AG10803 (cell line): ENCODE measurements at regions not wholly inside any gene's neighbourhood (a gene's known extent, or its start where the extent isn't known, plus 50 kb on each side); places are given as distances from the start of the nearest gene placed in this dataset.
"Not testable (repeated sequence)": the region's sequence is repeated elsewhere in the genome, so short reads cannot be mapped to it uniquely, and the experiment has no call there.

ENCODE experiments used
- DNase-seq: peaks from one replicate; pipeline ENCODE4 v3.0.0; 2010; ENCODE audit warnings: low read depth
- H3K4me3 ChIP-seq: 2 replicates; pipeline ENCODE4 v1.5.1; 2011; ENCODE audit warnings: mild to moderate bottlenecking, low read length, control low read depth
- TF ChIP-seq, protein P1 (sequence below): conservative IDR thresholded peaks from 2 replicates; pipeline ENCODE4 v1.5.1; 2011; ENCODE audit warnings: mild to moderate bottlenecking, low read length, control low read depth, inconsistent platforms

DNA sequence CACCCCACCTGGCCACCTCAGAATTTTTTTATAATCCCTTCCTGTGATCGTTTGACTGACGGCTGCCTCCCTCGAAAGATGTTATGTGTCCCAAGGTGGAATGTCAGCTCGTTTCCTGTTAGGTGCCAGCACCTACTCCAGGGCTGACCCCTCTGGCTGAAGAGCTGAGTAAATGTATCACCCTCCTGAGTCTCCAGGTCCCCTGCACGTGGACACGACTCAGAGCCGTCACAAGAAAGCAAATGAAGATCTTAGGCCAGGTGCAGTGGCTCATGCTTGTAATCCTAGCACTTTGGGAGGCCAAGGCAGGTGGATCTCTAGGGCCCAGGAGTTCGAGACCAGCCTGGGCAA lies 273.2 kb downstream of the C16orf95 start:
- no peak overlapping the region for H3K4me3 ChIP-seq
- DNase-seq: no peak
- TF ChIP-seq, protein P1, sequence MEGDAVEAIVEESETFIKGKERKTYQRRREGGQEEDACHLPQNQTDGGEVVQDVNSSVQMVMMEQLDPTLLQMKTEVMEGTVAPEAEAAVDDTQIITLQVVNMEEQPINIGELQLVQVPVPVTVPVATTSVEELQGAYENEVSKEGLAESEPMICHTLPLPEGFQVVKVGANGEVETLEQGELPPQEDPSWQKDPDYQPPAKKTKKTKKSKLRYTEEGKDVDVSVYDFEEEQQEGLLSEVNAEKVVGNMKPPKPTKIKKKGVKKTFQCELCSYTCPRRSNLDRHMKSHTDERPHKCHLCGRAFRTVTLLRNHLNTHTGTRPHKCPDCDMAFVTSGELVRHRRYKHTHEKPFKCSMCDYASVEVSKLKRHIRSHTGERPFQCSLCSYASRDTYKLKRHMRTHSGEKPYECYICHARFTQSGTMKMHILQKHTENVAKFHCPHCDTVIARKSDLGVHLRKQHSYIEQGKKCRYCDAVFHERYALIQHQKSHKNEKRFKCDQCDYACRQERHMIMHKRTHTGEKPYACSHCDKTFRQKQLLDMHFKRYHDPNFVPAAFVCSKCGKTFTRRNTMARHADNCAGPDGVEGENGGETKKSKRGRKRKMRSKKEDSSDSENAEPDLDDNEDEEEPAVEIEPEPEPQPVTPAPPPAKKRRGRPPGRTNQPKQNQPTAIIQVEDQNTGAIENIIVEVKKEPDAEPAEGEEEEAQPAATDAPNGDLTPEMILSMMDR: no peak

DNA sequence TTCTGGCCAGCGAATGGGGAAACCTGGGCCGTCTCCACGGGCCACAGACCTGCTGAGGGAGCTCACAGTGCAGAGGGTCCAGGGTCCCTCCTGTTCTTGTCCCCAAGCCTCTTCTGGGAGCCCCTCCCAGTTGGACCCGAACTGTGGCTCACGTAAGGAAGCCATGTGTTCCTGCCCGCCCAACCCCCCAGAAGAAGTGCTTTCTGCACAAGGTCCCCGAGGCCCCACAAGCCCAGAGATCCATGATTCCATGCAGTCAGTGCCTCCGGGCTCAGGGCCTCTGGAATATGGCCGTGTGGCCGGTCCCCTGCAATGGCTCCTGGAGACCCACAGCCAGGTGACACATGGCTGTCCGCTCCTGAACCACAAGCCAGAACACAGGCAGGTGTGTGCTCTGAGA lies 272.4 kb downstream of the C16orf95 start:
- no peak overlapping the region for H3K4me3 ChIP-seq
- no peak for DNase-seq
- TF ChIP-seq, protein P1: no peak

DNA sequence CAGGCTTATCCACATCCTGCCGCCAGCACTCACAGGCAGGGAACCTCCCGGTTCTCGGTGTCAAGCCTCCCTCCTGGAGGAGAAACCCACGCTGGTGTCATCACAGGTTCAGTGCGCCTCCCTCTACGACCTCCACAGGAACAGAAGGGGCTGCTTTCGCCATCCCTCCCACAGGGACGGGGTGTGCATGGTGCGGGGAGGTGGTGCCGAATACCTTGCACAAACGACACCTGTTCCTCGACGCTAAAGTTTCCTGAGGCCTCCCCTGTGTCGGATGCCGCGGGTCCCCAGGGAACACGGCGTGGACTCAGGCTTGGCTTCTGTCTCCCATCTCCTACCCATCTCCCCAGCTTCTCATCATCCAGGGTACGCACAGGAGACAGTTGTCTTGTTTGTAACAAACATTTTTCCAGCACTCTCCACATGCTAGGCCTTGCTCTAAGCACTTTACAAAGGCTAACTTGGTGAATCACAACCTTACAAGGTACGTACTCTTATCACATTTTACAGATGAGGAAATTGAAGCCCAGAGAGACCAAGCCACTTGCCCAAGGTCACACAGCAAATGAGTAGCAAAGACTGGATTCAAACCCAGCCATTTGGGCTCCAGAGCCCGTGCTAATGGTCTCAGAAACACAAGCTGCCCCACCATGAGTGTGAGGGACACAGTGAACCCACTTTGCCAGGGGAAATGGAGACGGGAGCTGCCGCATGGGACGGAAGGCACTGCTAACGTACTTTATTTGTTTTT lies 271.6 kb downstream of the C16orf95 start:
- TF ChIP-seq, protein P1: no peak
- no peak for DNase-seq

DNA sequence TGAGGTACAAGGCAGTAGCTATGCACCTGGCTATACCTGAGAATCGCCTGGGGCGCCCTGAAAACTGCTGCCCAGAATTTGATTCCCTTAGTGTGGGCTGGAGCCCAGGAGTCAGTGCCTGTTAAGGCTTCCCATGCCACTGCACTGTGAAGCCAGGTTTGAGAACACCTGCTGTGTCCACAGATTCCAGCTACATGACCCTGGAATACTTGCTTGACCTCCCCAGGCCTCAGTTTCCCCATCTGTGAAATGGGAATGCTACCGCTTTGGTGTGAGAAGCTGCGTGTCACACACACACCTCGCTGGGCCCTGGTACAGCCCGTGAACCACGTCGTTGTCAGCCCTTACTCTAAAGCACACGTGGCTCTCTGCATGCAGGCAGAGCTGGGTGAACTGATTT lies 271.0 kb downstream of the C16orf95 start:
- TF ChIP-seq, protein P1: no peak
- DNase-seq: no peak
- H3K4me3 ChIP-seq: no peak overlapping the region

More for the DNA sequence above, 271.6 kb downstream of the C16orf95 start:
- no peak overlapping the region for H3K4me3 ChIP-seq

DNA sequence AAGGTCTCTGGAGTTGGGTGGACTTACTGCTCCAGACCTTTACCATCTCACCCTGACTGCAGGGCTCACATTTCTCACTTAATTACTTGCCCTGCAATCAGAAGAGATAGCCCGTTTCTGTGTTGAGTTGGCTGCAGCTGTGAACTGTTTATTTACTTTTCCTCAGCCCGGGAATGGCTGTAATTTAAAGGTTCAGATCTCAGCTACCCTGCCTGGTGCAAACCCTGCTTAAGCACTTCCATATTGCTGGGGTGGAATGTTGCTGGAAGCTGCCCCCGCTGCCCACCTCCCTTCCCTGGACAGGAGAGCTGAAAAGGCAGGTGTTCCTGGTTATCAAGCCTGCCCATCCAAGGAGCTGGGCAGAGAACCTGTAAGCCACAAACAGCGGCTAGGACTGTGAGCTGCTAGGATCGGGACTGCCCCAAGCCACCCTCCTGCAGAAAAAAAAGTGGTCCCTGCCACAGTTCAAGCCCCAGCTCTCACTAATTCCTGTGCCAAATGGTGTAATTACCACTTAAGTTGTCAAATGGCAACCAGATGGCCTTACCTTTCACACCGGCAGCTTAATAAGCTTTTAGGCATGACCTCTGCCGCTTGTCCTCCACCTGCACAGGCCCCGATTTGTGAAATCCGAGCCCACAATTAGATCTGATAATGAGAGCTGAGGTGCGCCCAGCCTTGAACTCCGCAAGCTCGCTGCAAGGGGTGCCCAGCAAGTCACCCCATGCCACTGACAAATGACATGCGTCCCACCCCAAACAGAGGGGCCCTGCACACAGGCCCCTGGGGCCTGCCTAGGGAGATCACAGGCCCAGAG lies 269.8 kb downstream of the C16orf95 start:
- TF ChIP-seq, protein P1: no peak
- DNase-seq: no peak
- H3K4me3 ChIP-seq: no peak overlapping the region

DNA sequence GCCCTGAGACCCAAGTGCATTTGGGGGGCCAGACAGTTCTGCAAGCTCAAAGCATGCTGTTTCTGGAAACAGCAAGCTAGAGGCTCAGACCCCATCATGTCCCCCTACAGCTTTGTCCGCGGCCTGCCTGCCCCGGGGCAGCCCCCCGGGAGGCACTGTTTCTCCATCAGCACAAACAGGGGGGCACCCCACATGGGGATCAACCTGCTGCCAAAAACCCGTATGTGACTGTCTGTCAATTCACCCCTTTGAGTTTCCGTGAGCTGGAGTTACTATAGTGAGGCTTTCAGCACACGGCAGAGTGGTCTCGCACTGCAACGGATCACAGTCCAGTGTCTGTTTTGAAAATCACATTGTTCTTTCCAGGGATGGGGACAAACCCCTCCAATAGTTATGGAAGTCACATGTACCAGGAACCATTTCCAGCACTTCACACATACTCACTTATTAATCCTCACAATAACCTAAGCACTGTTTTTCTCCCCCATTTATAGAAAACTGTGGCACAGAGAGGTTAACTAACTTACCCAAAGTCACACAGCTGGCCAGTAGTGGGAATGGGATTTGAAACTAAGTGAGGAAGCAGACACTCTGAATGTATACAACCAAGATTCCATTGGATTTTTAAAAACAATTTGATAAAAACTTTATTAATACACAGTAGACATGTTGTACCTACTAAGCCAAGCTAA lies 269.0 kb downstream of the C16orf95 start:
- H3K4me3 ChIP-seq: no peak overlapping the region
- TF ChIP-seq, protein P1: no peak
- DNase-seq: no peak

DNA sequence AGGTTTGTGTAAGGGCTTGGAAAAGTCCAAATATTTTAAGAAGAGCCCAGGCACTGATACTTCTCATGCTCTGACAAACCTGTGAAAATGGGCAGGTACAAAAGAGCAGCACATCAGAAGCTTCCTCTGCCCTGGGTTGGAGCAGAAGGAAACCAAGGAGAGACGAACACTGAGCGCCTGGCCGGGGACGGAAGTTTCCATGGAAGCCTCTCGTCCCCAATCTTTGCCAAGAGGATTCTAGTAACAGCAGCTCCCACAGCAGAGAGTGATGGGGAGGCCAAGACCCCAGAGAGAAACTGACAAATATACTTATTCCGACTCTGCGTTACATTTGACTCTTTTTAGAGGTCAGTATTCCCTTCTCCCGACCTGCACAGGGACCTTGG lies 268.5 kb downstream of the C16orf95 start:
- no peak overlapping the region for H3K4me3 ChIP-seq
- TF ChIP-seq, protein P1: no peak
- DNase-seq: no peak

DNA sequence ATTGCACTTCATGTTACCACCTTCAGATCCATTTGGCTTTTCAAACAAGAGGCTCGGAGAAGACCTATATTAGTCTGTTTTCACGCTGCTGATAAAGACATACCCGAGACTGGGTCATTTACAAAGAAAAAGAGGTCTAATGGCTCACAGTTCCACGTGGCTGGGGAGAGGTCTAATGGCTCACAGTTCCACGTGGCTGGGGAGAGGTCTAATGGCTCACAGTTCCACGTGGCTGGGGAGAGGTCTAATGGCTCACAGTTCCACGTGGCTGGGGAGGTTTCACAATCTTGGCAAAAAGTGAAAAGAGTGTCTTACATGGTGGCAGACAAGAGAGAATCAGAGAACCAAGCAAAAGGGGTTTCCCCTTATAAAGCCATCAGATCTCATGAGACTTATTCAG lies 268.0 kb downstream of the C16orf95 start:
- H3K4me3 ChIP-seq, DNase-seq: not testable (repeated sequence)
